ENCODE measurements at regions not wholly inside any gene's neighbourhood (a gene's known extent, or its start where the extent isn't known, plus 50 kb on each side); places are given as distances from the start of the nearest gene placed in this dataset.

- H3K4me3 ChIP-seq = no peak overlapping the region
- H3K9ac ChIP-seq (ENCODE audit: insufficient read depth in 1 of 2, low read depth in 2 of 2, low read length in 2 of 2) = no peak overlapping the region
- no peaks in the 10 kb centered on the region for H3K36me3 ChIP-seq (ENCODE audit: control insufficient read depth, insufficient read depth, low read length)
- 0 out of 2 replicates have a peak, but pooled peaks cover 3% of the 10 kb centered on the region for H4K20me1 ChIP-seq (replicated peaks; ENCODE audit: control insufficient read depth, insufficient read depth, low read length)
- no peak overlapping the region for H3K27ac ChIP-seq (ENCODE audit: extremely low read depth, low read depth, low read length)
- H3K27me3 ChIP-seq (ENCODE audit: control insufficient read depth in 2 of 2, insufficient read depth in 2 of 2, low read length in 2 of 2) = peaks cover 39 to 64% of the 10 kb centered on the region in 2 experiments
- H3K4me2 ChIP-seq (ENCODE audit: insufficient read depth, low read length) = no peak overlapping the region
- POLR2A ChIA-PET = no interaction called here
- no peak for DNase-seq (ENCODE audit: extremely low read depth in 1 of 4, low spot score in 3 of 4)
- no peaks in the 10 kb centered on the region; a peak in 3 of 5 replicates for H3K4me1 ChIP-seq (replicated peaks in 1 of 2; ENCODE audit: control insufficient read depth in 2 of 2, insufficient read depth in 2 of 2, low read length in 2 of 2)
- TF ChIP-seq ZKSCAN1 (IDR thresholded peaks at IDR 0.05; ENCODE audit: low read depth, low read length) (no peak), ZNF449 (CRISPR knock-in tag; IDR thresholded peaks at IDR 0.05) (no peak), PHF21A (IDR thresholded peaks at IDR 0.05; ENCODE audit: borderline replicate concordance, low read depth) (no peak), TEAD1 (CRISPR knock-in tag; IDR thresholded peaks at IDR 0.05) (no peak), MCM2 (IDR thresholded peaks at IDR 0.05; ENCODE audit: low read depth) (no peak), KAT7 (CRISPR knock-in tag; IDR thresholded peaks at IDR 0.05; ENCODE audit: borderline replicate concordance) (no peak), SAFB (IDR thresholded peaks at IDR 0.05; ENCODE audit: borderline replicate concordance, low read depth, low read length) (no peak), GATA2 (CRISPR knock-in tag; IDR thresholded peaks at IDR 0.05) (no peak), MTA2 (IDR thresholded peaks at IDR 0.05; ENCODE audit: low read depth) (no peak), PURB (CRISPR knock-in tag; IDR thresholded peaks at IDR 0.05; ENCODE audit: low read depth) (no peak), FUS (optimal IDR thresholded peaks at IDR 0.05; ENCODE audit: low read depth, low read length) (no peak), ZNF347 (CRISPR knock-in tag; IDR thresholded peaks at IDR 0.05; ENCODE audit: low read depth) (no peak), ESRRB (CRISPR knock-in tag; IDR thresholded peaks at IDR 0.05; ENCODE audit: borderline replicate concordance) (no peak), ZNF384 (IDR thresholded peaks at IDR 0.05; ENCODE audit: low read depth, low read length) (no peak), PTTG1 (tag; IDR thresholded peaks at IDR 0.05; ENCODE audit: low read depth) (no peak), ILF3 (IDR thresholded peaks at IDR 0.05; ENCODE audit: borderline replicate concordance) (no peak), ESRRA (IDR thresholded peaks at IDR 0.05; ENCODE audit: borderline replicate concordance, low read depth) (no peak), CTBP1 (IDR thresholded peaks at IDR 0.05; ENCODE audit: borderline replicate concordance) (no peak), FOXP4 (CRISPR knock-in tag; IDR thresholded peaks at IDR 0.05; ENCODE audit: borderline replicate concordance) (no peak)
- no TSS peak for BruUV-seq (replicated peaks)
- ATAC-seq = no peak
- no peak overlapping the region for H2AFZ ChIP-seq (ENCODE audit: low read depth, low read length)
- H3K9me1 ChIP-seq (ENCODE audit: control insufficient read depth, insufficient read depth, low read length) = no peaks in the 10 kb centered on the region
- CTCF ChIA-PET (ENCODE audit: low intra/inter-chr PET ratio) = no interaction called here
- 0% methylated on average over 9 of the region's 11 CpGs for WGBS (ENCODE audit: insufficient coverage, low coverage, missing lambda C conversion rate)
- H3K9me3 ChIP-seq (replicated peaks; ENCODE audit: control insufficient read depth, insufficient read depth, low read depth, low read length) = no peaks in the 10 kb centered on the region
- no peak for FAIRE-seq
- in situ Hi-C loops (cut with MboI) (no loop called here), intact Hi-C loops (cut with micrococcal nuclease) (no loop called here)
- H3K79me2 ChIP-seq (ENCODE audit: control insufficient read depth, insufficient read depth, low read length) = no peaks in the 10 kb centered on the region
Measured at GRCh38 chr9:95750725-95751519, 124.6 kb upstream of the ERCC6L2 start.

Data from K562 (cell line).